H1 (cell line): ENCODE measurements at regions not wholly inside any gene's neighbourhood (a gene's known extent, or its start where the extent isn't known, plus 50 kb on each side); places are given as distances from the start of the nearest gene placed in this dataset.

ENCODE experiments used
- CHD7 ChIP-seq: fragments of 300-600 bp; sonication (generic); IDR thresholded peaks from 2 replicates; pipeline ENCODE4 v1.7.1; 2012; ENCODE audit warnings: low read length, moderate library complexity, mild to moderate bottlenecking, inconsistent platforms; ENCODE audit not compliant: insufficient replicate concordance
- EGR1 ChIP-seq: IDR thresholded peaks from 2 replicates; pipeline ENCODE4 v1.6.1; 2011; ENCODE audit warnings: low read depth, low read length, borderline replicate concordance
- JUN ChIP-seq: IDR thresholded peaks from 2 replicates; pipeline ENCODE4 v1.6.1; 2011; ENCODE audit warnings: low read depth, mild to moderate bottlenecking, improper control_type of control experiment, low read length

- TF ChIP-seq CHD7 (no peak), EGR1 (no peak), JUN (no peak)
These were observed 305.4 kb downstream of the MEX3B start (continued) for GRCh38 chr15:81740416-81740815.
